GM12878 (cell line): ENCODE measurements at regions not wholly inside any gene's neighbourhood (a gene's known extent, or its start where the extent isn't known, plus 50 kb on each side); places are given as distances from the start of the nearest gene placed in this dataset.

Experiments used
- ATAC-seq: fragments of 200-7000 bp; cut with Tn5 transposase; 3 replicates; pipeline ENCODE4 v1.9.1; 2020; ENCODE audit warnings: mild to moderate bottlenecking, moderate library complexity
- BruUV-seq: library from RNA; stranded (reverse); fragments of 400-500 nt; replicated peaks from 2 replicates; lab custom pipeline; 2021; lab: Mats Ljungman, UMichigan
- CTCF ChIA-PET: fragments of 300-600 bp; sonication (Branson Sonifier 250); formaldehyde crosslinking; extraction: SDS; loops from one replicate; lab custom pipeline; 2021; ENCODE audit warnings: inconsistent platforms; lab: Yijun Ruan, JAX
- POLR2A ChIA-PET: fragments of 350-600 bp; formaldehyde crosslinking; extraction: SDS; loops from one replicate; lab custom pipeline; 2021; ENCODE audit warnings: inconsistent platforms; lab: Charles Lee
- RAD21 ChIA-PET: fragments of 300-600 bp; sonication (Branson Sonifier 250); formaldehyde crosslinking; loops from one replicate; lab custom pipeline; 2023; ENCODE audit warnings: antibody characterized with exemption; ENCODE audit not compliant: unreplicated experiment; lab: Charles Lee
- SMC1A ChIA-PET: fragments of 300-600 bp; sonication (Branson Sonifier 250); formaldehyde crosslinking; loops from one replicate; lab custom pipeline; 2023; ENCODE audit not compliant: unreplicated experiment, uncharacterized antibody; lab: Charles Lee
- DNase-seq: peaks from one replicate; pipeline ENCODE4 v3.0.0-alpha.2; 2011; ENCODE audit warnings: low read depth, low spot score
- FAIRE-seq: peaks from 3 replicates; lab custom pipeline; 2011; peaks lifted over from hg19 to GRCh38; lab: Jason Lieb, UNC
- H2AFZ ChIP-seq: 2 replicates; pipeline ENCODE4 v1.6.0; 2011; ENCODE audit warnings: low read depth, low read length, control low read depth; ENCODE audit not compliant: control insufficient read depth
- H3K27ac ChIP-seq: 2 replicates; pipeline ENCODE4 v1.5.1; 2011; ENCODE audit warnings: control low read depth; ENCODE audit not compliant: control insufficient read depth, insufficient read depth
- H3K27me3 ChIP-seq, 2 experiments: replicated peaks in 1 of 2; 2 replicates each; pipeline versions ENCODE4 v1.6.0 to v1.6.1; 2011; ENCODE audit warnings: low read length in 1 of 2; ENCODE audit not compliant: control insufficient read depth in 2 of 2, insufficient read depth in 2 of 2
- H3K36me3 ChIP-seq, 2 experiments: 2 replicates each; pipeline ENCODE4 v1.5.1; 2011; ENCODE audit warnings: low read length in 1 of 2; ENCODE audit not compliant: control insufficient read depth in 2 of 2, insufficient read depth in 2 of 2
- H3K4me1 ChIP-seq: 2 replicates; pipeline ENCODE4 v1.6.1; 2011; ENCODE audit warnings: mild to moderate bottlenecking, low read length, moderate library complexity, mixed read lengths; ENCODE audit not compliant: control insufficient read depth, insufficient read depth
- H3K4me2 ChIP-seq: 2 replicates; pipeline ENCODE4 v1.6.0; 2011; ENCODE audit warnings: control low read depth; ENCODE audit not compliant: control insufficient read depth, insufficient read depth
- H3K4me3 ChIP-seq: fragments of 200-600 bp; sonication (generic); 2 replicates; pipeline ENCODE4 v1.5.1; 2016
- H3K79me2 ChIP-seq: 2 replicates; pipeline ENCODE4 v1.6.0; 2011; ENCODE audit warnings: low read length; ENCODE audit not compliant: control insufficient read depth, insufficient read depth
- H3K9ac ChIP-seq: 2 replicates; pipeline ENCODE4 v1.8.0; 2011; ENCODE audit warnings: low read length, control low read depth, mixed read lengths; ENCODE audit not compliant: control insufficient read depth, insufficient read depth
- H3K9me3 ChIP-seq: replicated peaks from 3 replicates; pipeline ENCODE4 v1.5.1; 2011; ENCODE audit warnings: mild to moderate bottlenecking, low read length; ENCODE audit not compliant: control insufficient read depth, insufficient read depth
- H4K20me1 ChIP-seq: 2 replicates; pipeline ENCODE4 v1.6.0; 2011; ENCODE audit not compliant: control insufficient read depth, insufficient read depth
- BHLHE40 ChIP-seq, 2 experiments: fragments of 450-650 bp in 1 of 2; IDR thresholded peaks; 2 replicates each; pipeline ENCODE4 v1.6.1; 2011 to 2017; ENCODE audit warnings: low read depth in 2 of 2, borderline replicate concordance in 1 of 2, improper control_type of control experiment in 1 of 2, low read length in 1 of 2, mild to moderate bottlenecking in 1 of 2
- NKRF ChIP-seq: fragments of 450-650 bp; conservative IDR thresholded peaks from 2 replicates; pipeline ENCODE4 v1.6.1; 2017; ENCODE audit warnings: mild to moderate bottlenecking, moderate library complexity
- PBX3 ChIP-seq: IDR thresholded peaks from 2 replicates; pipeline ENCODE4 v1.6.1; 2011; ENCODE audit warnings: mild to moderate bottlenecking, low read depth, low read length, moderate library complexity; ENCODE audit not compliant: insufficient replicate concordance
- PRDM15 ChIP-seq: fragments of 450-650 bp; formaldehyde crosslinking; IDR thresholded peaks from 2 replicates; pipeline ENCODE4 v1.4.0; 2020; ENCODE audit warnings: mild to moderate bottlenecking, moderate library complexity
- RBBP5 ChIP-seq: fragments of 200-600 bp; sonication (generic); conservative IDR thresholded peaks from 2 replicates; pipeline ENCODE4 v1.6.1; 2016
- TCF12 ChIP-seq: IDR thresholded peaks from 2 replicates; pipeline ENCODE4 v1.6.1; 2011; ENCODE audit warnings: low read depth, mild to moderate bottlenecking, low read length
- WGBS: methylation state at CpG from one replicate; pipeline ENCODE4 v1.1.6; 2016; ENCODE audit warnings: low lambda C conversion rate; ENCODE audit not compliant: insufficient replicate concordance, insufficient coverage; ENCODE audit errors: missing lambda C conversion rate; 5-methylcytosine and 5-hydroxymethylcytosine counted together
- in situ Hi-C: fragments of 300-500 bp; cut with MboI; formaldehyde crosslinking; loops from 9 replicates; pipeline ENCODE4 v1.14.3; 2018; ENCODE audit warnings: mixed read lengths
- intact Hi-C: fragments of 100-400 bp; cut with micrococcal nuclease; formaldehyde crosslinking; loops from one replicate; pipeline ENCODE4 v1.14.2; 2022; ENCODE audit not compliant: unreplicated experiment

GRCh38 chr7:15795393-15795792, 108.9 kb upstream of the MEOX2 start:
- TF ChIP-seq RBBP5 (no peak), PBX3 (no peak), TCF12 (no peak), BHLHE40 (IDR thresholded peaks at IDR 0.05; ENCODE audit: borderline replicate concordance in 1 of 2, low read depth in 2 of 2, low read length in 1 of 2) (no peak), PRDM15 (no peak), NKRF (no peak)
- Histone ChIP-seq H3K9me3 (no peaks in the 10 kb centered on the region), H4K20me1 (no peaks in the 10 kb centered on the region), H3K4me3 (no peak overlapping the region), H3K36me3 (no peaks in the 10 kb centered on the region), H3K27me3 (no peaks in the 10 kb centered on the region), H3K4me1 (no peaks in the 10 kb centered on the region), H2AFZ (no peak overlapping the region), H3K27ac (no peak overlapping the region), H3K9ac (no peak overlapping the region), H3K4me2 (no peak overlapping the region), H3K79me2 (no peaks in the 10 kb centered on the region)
- intact Hi-C loops = no loop called here
- ChIA-PET RAD21 (no interaction called here), POLR2A (no interaction called here), CTCF (no interaction called here), SMC1A (no interaction called here)
- BruUV-seq = no TSS peak
- FAIRE-seq (no peak), ATAC-seq (no peak), DNase-seq (no peak)
- 18% methylated on average over 2 of the region's 2 CpGs for WGBS
- in situ Hi-C loops = no loop called here
